HepG2 (cell line): ENCODE measurements at regions not wholly inside any gene's neighbourhood (a gene's known extent, or its start where the extent isn't known, plus 50 kb on each side); places are given as distances from the start of the nearest gene placed in this dataset.

Source experiments
- ATAC-seq: fragments of 200-7000 bp; cut with Tn5 transposase; 3 replicates; pipeline ENCODE4 v1.9.1; 2020; ENCODE audit warnings: mild to moderate bottlenecking, moderate library complexity
- BruUV-seq: library from RNA; stranded (reverse); fragments of 400-500 nt; replicated peaks from 2 replicates; lab custom pipeline; 2021; lab: Mats Ljungman, UMichigan
- CTCF ChIA-PET: fragments of 300-600 bp; formaldehyde crosslinking; extraction: SDS; loops from one replicate; lab custom pipeline; 2021; ENCODE audit warnings: low total read pairs, inconsistent platforms, low intra/inter-chr PET ratio; lab: Yijun Ruan, JAX
- POLR2A ChIA-PET: fragments of 350-600 bp; sonication (Branson Sonifier 250); formaldehyde crosslinking; loops from one replicate; lab custom pipeline; 2020; ENCODE audit warnings: antibody characterized with exemption, inconsistent platforms; lab: Yijun Ruan, JAX
- DNase-seq: peaks from one replicate; pipeline ENCODE4 v3.0.0-alpha.2; 2015; ENCODE audit warnings: low spot score
- FAIRE-seq: peaks from 3 replicates; lab custom pipeline; 2011; peaks lifted over from hg19 to GRCh38; lab: Jason Lieb, UNC
- H2AFZ ChIP-seq: one replicate; pipeline ENCODE4 v1.6.1; 2011; ENCODE audit warnings: low read length, inconsistent platforms
- H3K27ac ChIP-seq: fragments of 300-600 bp; 3 replicates; pipeline ENCODE4 v1.8.0; 2011; ENCODE audit warnings: mixed run types, mild to moderate bottlenecking, mixed read lengths, low read length, inconsistent platforms; ENCODE audit not compliant: insufficient read depth; ENCODE audit errors: extremely low read length
- H3K27me3 ChIP-seq, 2 experiments: fragments of 200-600 bp in 1 of 2; 2 replicates in 1 of 2; 3 replicates in 1 of 2; pipeline versions ENCODE4 v1.6.0 to v1.8.0; 2011; ENCODE audit warnings: low read length in 2 of 2, mild to moderate bottlenecking in 2 of 2, moderate library complexity in 2 of 2, inconsistent platforms in 1 of 2; ENCODE audit not compliant: insufficient read depth in 2 of 2, control insufficient read depth in 1 of 2
- H3K36me3 ChIP-seq, 2 experiments: fragments of 200-600 bp in 1 of 2; replicated peaks in 1 of 2; 2 replicates in 1 of 2; 3 replicates in 1 of 2; pipeline versions ENCODE4 v1.5.1 to v1.8.0; 2011; ENCODE audit warnings: low read length in 2 of 2, inconsistent platforms in 1 of 2; ENCODE audit not compliant: insufficient read depth in 2 of 2, control insufficient read depth in 1 of 2
- H3K4me1 ChIP-seq: 2 replicates; pipeline ENCODE4 v1.5.1; 2012; ENCODE audit warnings: low read length, inconsistent platforms; ENCODE audit not compliant: insufficient read depth
- H3K4me2 ChIP-seq: 2 replicates; pipeline ENCODE4 v1.6.0; 2011; ENCODE audit warnings: low read depth, low read length, inconsistent platforms
- H3K4me3 ChIP-seq, 3 experiments: fragments of 200-600 bp in 1 of 3; sonication (generic), shearing (Covaris generic) in 1 of 3; replicated peaks in 1 of 3; 2 replicates each; pipeline ENCODE4 v1.5.1; 2011 to 2016; ENCODE audit warnings: low read length in 3 of 3, inconsistent platforms in 2 of 3, low read depth in 2 of 3, mild to moderate bottlenecking in 2 of 3, control low read depth in 1 of 3, mixed read lengths in 1 of 3; ENCODE audit not compliant: insufficient read depth in 1 of 3
- H3K79me2 ChIP-seq: one replicate; pipeline ENCODE4 v1.6.1; 2011; ENCODE audit warnings: low read length, inconsistent platforms; ENCODE audit not compliant: insufficient read depth
- H3K9ac ChIP-seq: 2 replicates; pipeline ENCODE4 v1.6.0; 2011; ENCODE audit warnings: mild to moderate bottlenecking, low read depth, low read length, inconsistent platforms; ENCODE audit not compliant: insufficient read depth
- H3K9me3 ChIP-seq: 2 replicates; pipeline ENCODE4 v1.5.1; 2012; ENCODE audit warnings: mild to moderate bottlenecking, low read length
- H4K20me1 ChIP-seq: 2 replicates; pipeline ENCODE4 v1.6.0; 2011; ENCODE audit warnings: inconsistent platforms, mild to moderate bottlenecking, low read length, moderate library complexity; ENCODE audit not compliant: insufficient read depth
- ATF7 ChIP-seq, 2 experiments: fragments of 450-650 bp in 1 of 2; sonication (generic) in 1 of 2; formaldehyde crosslinking in 1 of 2; IDR thresholded peaks; 2 replicates each; pipeline versions ENCODE4 v1.4.0 to v1.6.1; 2016 to 2020; ENCODE audit warnings: antibody characterized with exemption in 1 of 2, mild to moderate bottlenecking in 1 of 2, missing genetic modification reagents in 1 of 2
- MAFF ChIP-seq: IDR thresholded peaks from 2 replicates; pipeline ENCODE4 v1.6.1; 2011; ENCODE audit warnings: low read depth, low read length, improper control_type of control experiment
- MAFK ChIP-seq, 2 experiments: IDR thresholded peaks in 1 of 2; conservative IDR thresholded peaks in 1 of 2; 2 replicates each; pipeline ENCODE4 v1.6.1; 2011; ENCODE audit warnings: improper control_type of control experiment in 2 of 2, low read length in 2 of 2
- TCF7L2 ChIP-seq: IDR thresholded peaks from 2 replicates; pipeline ENCODE4 v1.6.1; 2011; ENCODE audit warnings: mild to moderate bottlenecking, low read depth, low read length, moderate library complexity
- ZNF124 ChIP-seq: sonication (generic); formaldehyde crosslinking; IDR thresholded peaks from 2 replicates; pipeline ENCODE4 v1.4.0; 2020; ENCODE audit warnings: missing genetic modification reagents
- ZNF564 ChIP-seq: sonication (generic); formaldehyde crosslinking; IDR thresholded peaks from 2 replicates; pipeline ENCODE4 v1.8.1; 2023; ENCODE audit warnings: mild to moderate bottlenecking, missing genetic modification reagents
- ZNF713 ChIP-seq: sonication (generic); formaldehyde crosslinking; IDR thresholded peaks from 2 replicates; pipeline ENCODE4 v1.4.0; 2020; ENCODE audit warnings: mild to moderate bottlenecking, missing genetic modification reagents
- ZNF788 ChIP-seq: sonication (generic); formaldehyde crosslinking; IDR thresholded peaks from 2 replicates; pipeline ENCODE4 v1.5.0; 2020; ENCODE audit warnings: mild to moderate bottlenecking, missing genetic modification reagents, borderline replicate concordance
- WGBS: methylation state at CpG from one replicate; pipeline ENCODE4 v1.1.6; 2017; ENCODE audit warnings: low lambda C conversion rate; 5-methylcytosine and 5-hydroxymethylcytosine counted together
- in situ Hi-C: cut with HindIII; loops from 2 replicates; pipeline ENCODE4 v1.10.0; 2017; ENCODE audit warnings: low pct_unique_long_range_greater_than_20kb; ENCODE audit not compliant: extremely low pct_ligation_motif_present
- intact Hi-C: fragments of 100-400 bp; cut with micrococcal nuclease; formaldehyde crosslinking; loops from one replicate; pipeline ENCODE4 v1.10.0; 2022; ENCODE audit not compliant: unreplicated experiment

DNA sequence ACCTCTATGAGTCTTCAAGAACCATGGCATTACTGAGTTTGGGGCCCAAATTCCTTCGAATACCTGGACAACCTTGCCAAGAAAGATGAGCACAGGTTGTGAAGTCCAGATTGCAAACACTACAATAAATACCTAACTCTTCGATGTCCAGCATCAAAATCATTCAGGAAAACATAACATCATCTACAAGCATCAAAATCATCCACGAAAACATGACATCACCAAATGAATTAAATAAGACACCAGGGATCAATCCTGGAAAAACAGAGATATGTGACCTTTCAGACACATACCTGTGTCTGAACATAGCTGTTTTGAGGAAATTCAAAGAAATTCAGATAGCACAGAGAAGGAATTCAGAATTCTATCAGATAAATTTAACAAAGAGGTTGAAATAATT is 262.0 kb upstream of the KITLG start:
- H3K79me2 ChIP-seq: no peaks in the 10 kb centered on the region
- ATAC-seq (no peak), DNase-seq (no peak), FAIRE-seq (no peak)
- H3K27me3 ChIP-seq: no peaks in the 10 kb centered on the region
- ChIA-PET CTCF (no interaction called here), POLR2A (no interaction called here)
- peaks cover 29% of the 10 kb centered on the region; the same call in 1 of the 2 replicates for H3K9me3 ChIP-seq
- H3K36me3 ChIP-seq: no peaks in the 10 kb centered on the region
- H2AFZ ChIP-seq: no peak overlapping the region
- in situ Hi-C loops (no loop called here), intact Hi-C loops (no loop called here)
- 9% methylated on average over 3 of the region's 3 CpGs for WGBS
- no TSS peak for BruUV-seq
- H3K4me2 ChIP-seq: no peak overlapping the region
- no peaks in the 10 kb centered on the region for H3K4me1 ChIP-seq
- no peak overlapping the region for H3K27ac ChIP-seq
- TF ChIP-seq ZNF564 (CRISPR knock-in tag) (no peak), ATF7 (IDR thresholded peaks at IDR 0.05) (peak; percentile 78), ATF7 (CRISPR knock-in tag; IDR thresholded peaks at IDR 0.05) (no peak)
- no peak overlapping the region for H3K9ac ChIP-seq
- no peaks in the 10 kb centered on the region for H4K20me1 ChIP-seq
- no peak overlapping the region for H3K4me3 ChIP-seq

DNA sequence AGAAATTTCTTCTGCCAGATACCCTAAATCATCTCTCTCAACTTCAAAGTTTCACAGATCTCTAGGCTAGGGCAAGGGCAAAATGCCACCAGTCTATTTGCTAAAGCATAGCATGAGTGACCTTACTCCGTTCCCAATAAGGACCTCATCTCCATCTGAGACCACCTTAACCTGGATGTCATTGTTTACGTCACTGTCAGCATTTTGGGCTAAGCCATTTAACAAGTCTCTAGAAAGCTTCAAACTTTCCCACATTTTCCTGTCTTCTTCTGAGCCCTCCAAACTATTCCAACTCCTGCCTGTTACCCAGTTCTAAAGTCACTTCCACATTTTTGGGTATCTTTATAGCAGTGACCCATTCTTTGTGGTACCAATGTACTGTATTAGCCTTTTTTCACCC is 259.2 kb upstream of the KITLG start:
- no peaks in the 10 kb centered on the region for H3K27me3 ChIP-seq
- no peak for FAIRE-seq
- 60% methylated on average over 2 of the region's 2 CpGs for WGBS
- POLR2A ChIA-PET: no interaction called here
- no peak for DNase-seq
- peaks cover 29% of the 10 kb centered on the region; the same call in 1 of the 2 replicates for H3K9me3 ChIP-seq
- no peak overlapping the region for H3K4me2 ChIP-seq
- in situ Hi-C loops (no loop called here), intact Hi-C loops (no loop called here)
- no peak overlapping the region for H3K4me3 ChIP-seq
- no peak overlapping the region for H2AFZ ChIP-seq
- no peak for ATAC-seq
- H3K79me2 ChIP-seq: no peaks in the 10 kb centered on the region
- no peaks in the 10 kb centered on the region for H4K20me1 ChIP-seq
- no peaks in the 10 kb centered on the region for H3K4me1 ChIP-seq
- CTCF ChIA-PET: no interaction called here
- 0 out of 2 replicates have a peak, but pooled peaks have one; percentile 5 for TF ChIP-seq MAFF
- TF ChIP-seq ZNF713 (CRISPR knock-in tag): no peak
- peak; percentile 32 to 53; a peak in 3 of 4 replicates for TF ChIP-seq MAFK (conservative IDR thresholded peaks at IDR 0.05 in 1 of 2, IDR thresholded peaks at IDR 0.05 in 1 of 2; ENCODE audit: low read length in 2 of 2)
- no peak for TF ChIP-seq ZNF124 (CRISPR knock-in tag)
- TF ChIP-seq ZNF788 (CRISPR knock-in tag): no peak
- no peak for TF ChIP-seq TCF7L2
- H3K9ac ChIP-seq: no peak overlapping the region
- H3K27ac ChIP-seq: no peak overlapping the region
- BruUV-seq: no TSS peak
- no peaks in the 10 kb centered on the region for H3K36me3 ChIP-seq
